Panc1 (cell line): ENCODE measurements at regions not wholly inside any gene's neighbourhood (a gene's known extent, or its start where the extent isn't known, plus 50 kb on each side); places are given as distances from the start of the nearest gene placed in this dataset.

Source experiments
- ATAC-seq: fragments of 200-7000 bp; cut with Tn5 transposase; 2 replicates; pipeline ENCODE4 v1.9.1; 2020; ENCODE audit warnings: mild to moderate bottlenecking, moderate library complexity
- BruUV-seq: library from RNA; stranded (reverse); fragments of 400-500 nt; replicated peaks from 2 replicates; lab custom pipeline; 2021; lab: Mats Ljungman, UMichigan
- CTCF ChIA-PET: fragments of 300-600 bp; sonication (Branson Sonifier 250); formaldehyde crosslinking; loops from one replicate; lab custom pipeline; 2022; ENCODE audit warnings: antibody characterized with exemption; lab: Charles Lee
- POLR2A ChIA-PET: fragments of 300-600 bp; sonication (Branson Sonifier 250); formaldehyde crosslinking; loops from one replicate; lab custom pipeline; 2022; ENCODE audit warnings: antibody characterized with exemption; lab: Charles Lee
- DNase-seq: peaks from one replicate; pipeline ENCODE4 v3.0.0-alpha.2; 2010; ENCODE audit warnings: low read depth, low spot score
- H3K27ac ChIP-seq: 2 replicates; pipeline ENCODE4 v1.5.1; 2011; ENCODE audit warnings: mild to moderate bottlenecking, low read length, inconsistent platforms
- H3K27me3 ChIP-seq: fragments of 200-500 bp; sonication (Bioruptor generic); 2 replicates; pipeline ENCODE4 v1.6.0; 2014; ENCODE audit warnings: low read length, inconsistent platforms; ENCODE audit not compliant: control insufficient read depth, insufficient read depth
- H3K36me3 ChIP-seq: fragments of 200-500 bp; sonication (Bioruptor generic); 2 replicates; pipeline ENCODE4 v1.5.1; 2014; ENCODE audit warnings: inconsistent platforms, mild to moderate bottlenecking, low read length, moderate library complexity; ENCODE audit not compliant: control insufficient read depth, insufficient read depth
- H3K4me1 ChIP-seq: 2 replicates; pipeline ENCODE4 v1.5.1; 2011; ENCODE audit warnings: inconsistent platforms, mild to moderate bottlenecking, low read length, moderate library complexity; ENCODE audit not compliant: control insufficient read depth, insufficient read depth
- H3K4me3 ChIP-seq, 2 experiments: 2 replicates each; pipeline ENCODE4 v1.5.1; 2011 to 2012; ENCODE audit warnings: low read depth in 2 of 2, low read length in 2 of 2, mild to moderate bottlenecking in 2 of 2, inconsistent platforms in 1 of 2, moderate library complexity in 1 of 2
- H3K9me3 ChIP-seq: fragments of 200-500 bp; sonication (Bioruptor generic); 2 replicates; pipeline ENCODE4 v1.5.1; 2014; ENCODE audit warnings: low read depth, mild to moderate bottlenecking, inconsistent platforms, low read length, moderate library complexity; ENCODE audit not compliant: control insufficient read depth, insufficient read depth
- CTCF ChIP-seq: fragments of 450-650 bp; IDR thresholded peaks from 2 replicates; pipeline ENCODE4 v1.5.1; 2017; ENCODE audit warnings: mild to moderate bottlenecking
- POLR2AphosphoS5 ChIP-seq: IDR thresholded peaks from 2 replicates; pipeline ENCODE4 v1.6.1; 2012; ENCODE audit warnings: mild to moderate bottlenecking, low read depth, low read length, moderate library complexity
- REST ChIP-seq, 2 experiments: IDR thresholded peaks; 2 replicates each; pipeline ENCODE4 v1.6.1; 2011 to 2012; ENCODE audit warnings: low read depth in 2 of 2, control low read depth in 1 of 2, low read length in 1 of 2, mild to moderate bottlenecking in 1 of 2, moderate library complexity in 1 of 2; ENCODE audit not compliant: insufficient read depth in 1 of 2
- SIN3A ChIP-seq: IDR thresholded peaks from 2 replicates; pipeline ENCODE4 v1.6.1; 2012; ENCODE audit warnings: low read depth, mild to moderate bottlenecking, low read length, moderate library complexity, borderline replicate concordance; ENCODE audit not compliant: insufficient read depth
- TCF7L2 ChIP-seq: IDR thresholded peaks from 2 replicates; pipeline ENCODE4 v1.6.1; 2011; ENCODE audit warnings: mild to moderate bottlenecking, low read depth, low read length, inconsistent platforms
- in situ Hi-C: cut with HindIII; loops from 2 replicates; pipeline ENCODE4 v1.10.0; 2016; ENCODE audit warnings: low sequenced_read_pairs, low pct_unique_long_range_greater_than_20kb
- intact Hi-C: fragments of 100-400 bp; cut with micrococcal nuclease; formaldehyde crosslinking; loops from one replicate; pipeline ENCODE4 v1.10.0; 2022; ENCODE audit not compliant: unreplicated experiment

- no peaks in the 10 kb centered on the region for H3K27me3 ChIP-seq
- POLR2A ChIA-PET, result no interaction called here
Measured at GRCh38 chr5:120932480-120932879, 468.4 kb downstream of the PRR16 start.

GRCh38 chr5:120934031-120934430 is 469.9 kb downstream of the PRR16 start:
- no peak for TF ChIP-seq POLR2AphosphoS5
- no peak for TF ChIP-seq TCF7L2
- no peak for TF ChIP-seq SIN3A
- TF ChIP-seq CTCF, result no peak
- no peak for TF ChIP-seq REST (IDR thresholded peaks at IDR 0.05; ENCODE audit: insufficient read depth in 1 of 2, low read depth in 2 of 2, low read length in 1 of 2)
- H3K27ac ChIP-seq, result no peak overlapping the region
- ChIA-PET POLR2A (no interaction called here), CTCF (no interaction called here)
- ATAC-seq, result no peak
- H3K36me3 ChIP-seq, result no peaks in the 10 kb centered on the region
- intact Hi-C loops, result no loop called here
- H3K4me3 ChIP-seq, result no peak overlapping the region
- H3K4me1 ChIP-seq, result no peaks in the 10 kb centered on the region
- no TSS peak for BruUV-seq
- no peak for DNase-seq
- in situ Hi-C loops, result no loop called here
- no peaks in the 10 kb centered on the region for H3K27me3 ChIP-seq
- no peaks in the 10 kb centered on the region for H3K9me3 ChIP-seq

More at GRCh38 chr5:120932480-120932879, 468.4 kb downstream of the PRR16 start:
- CTCF ChIA-PET, result no interaction called here
- intact Hi-C loops (no loop called here), in situ Hi-C loops (no loop called here)
- no peak overlapping the region for H3K4me3 ChIP-seq
- no TSS peak for BruUV-seq
- H3K36me3 ChIP-seq, result no peaks in the 10 kb centered on the region
- H3K27ac ChIP-seq, result no peak overlapping the region
- TF ChIP-seq SIN3A (no peak), CTCF (no peak), REST (IDR thresholded peaks at IDR 0.05; ENCODE audit: insufficient read depth in 1 of 2, low read depth in 2 of 2, low read length in 1 of 2) (no peak), TCF7L2 (no peak), POLR2AphosphoS5 (no peak)
- no peaks in the 10 kb centered on the region for H3K9me3 ChIP-seq
- ATAC-seq (no peak), DNase-seq (no peak)
- H3K4me1 ChIP-seq, result no peaks in the 10 kb centered on the region
